Cardiac fibroblast (primary cell): ENCODE measurements at regions not wholly inside any gene's neighbourhood (a gene's known extent, or its start where the extent isn't known, plus 50 kb on each side); places are given as distances from the start of the nearest gene placed in this dataset.

ENCODE experiments used
- DNase-seq, 2 donors: peaks; one replicate each; pipeline versions ENCODE4 v3.0.0 to v3.0.0-alpha.2; 2010; ENCODE audit warnings: low read depth in 2 of 2
- H3K4me3 ChIP-seq, 2 donors: replicated peaks in 1 of 2; 1 replicate in 1 of 2; 2 replicates in 1 of 2; pipeline ENCODE4 v1.5.1; 2011; ENCODE audit warnings: low read depth in 2 of 2, low read length in 2 of 2, mild to moderate bottlenecking in 2 of 2, moderate library complexity in 1 of 2
- CTCF ChIP-seq: IDR thresholded peaks from one replicate; pipeline ENCODE4 v1.5.1; 2011; ENCODE audit warnings: low read depth, mild to moderate bottlenecking, low read length, inconsistent platforms

- H3K4me3 ChIP-seq = no peak overlapping the region
- DNase-seq = no peak
- TF ChIP-seq CTCF = no peak
Measured at GRCh38 chr3:40718681-40719080, 193.9 kb downstream of the ZNF621 start.

DNA sequence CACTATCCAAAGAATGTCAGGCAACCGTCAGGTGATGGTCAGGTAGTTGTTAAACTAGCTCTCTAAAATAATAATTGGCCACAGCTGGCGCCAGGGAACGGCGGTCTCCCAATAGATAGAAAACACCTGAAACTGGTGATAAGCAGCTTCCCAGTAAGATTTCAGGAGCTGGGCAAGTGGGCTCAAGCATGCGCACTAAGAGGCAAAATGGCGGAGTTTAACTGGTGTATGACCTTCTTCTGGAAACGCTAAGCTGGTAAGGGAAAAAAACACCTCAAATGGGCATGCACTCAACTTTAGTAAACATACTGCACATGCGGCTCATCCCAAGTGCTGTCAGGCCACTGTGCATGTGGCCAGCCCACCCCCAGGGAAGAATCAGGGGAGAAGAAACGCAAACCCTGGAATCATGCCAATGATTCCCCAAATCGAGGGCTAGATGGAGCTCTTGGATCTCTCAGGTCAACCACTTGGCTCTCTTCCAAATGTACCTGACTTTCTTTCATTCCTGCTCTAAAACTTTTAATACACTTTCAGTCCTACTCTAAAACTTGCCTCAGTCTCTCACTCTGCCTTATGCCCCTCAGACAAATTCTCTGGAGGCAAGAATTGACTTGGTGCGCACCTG, 195.0 kb downstream of the ZNF621 start:
- no peak overlapping the region for H3K4me3 ChIP-seq
- peak; percentile 23 to 36 for DNase-seq
- TF ChIP-seq CTCF = no peak

GRCh38 chr3:40720341-40720740, 195.6 kb downstream of the ZNF621 start:
- no peak overlapping the region for H3K4me3 ChIP-seq
- no peak for TF ChIP-seq CTCF
- DNase-seq = no peak

DNA sequence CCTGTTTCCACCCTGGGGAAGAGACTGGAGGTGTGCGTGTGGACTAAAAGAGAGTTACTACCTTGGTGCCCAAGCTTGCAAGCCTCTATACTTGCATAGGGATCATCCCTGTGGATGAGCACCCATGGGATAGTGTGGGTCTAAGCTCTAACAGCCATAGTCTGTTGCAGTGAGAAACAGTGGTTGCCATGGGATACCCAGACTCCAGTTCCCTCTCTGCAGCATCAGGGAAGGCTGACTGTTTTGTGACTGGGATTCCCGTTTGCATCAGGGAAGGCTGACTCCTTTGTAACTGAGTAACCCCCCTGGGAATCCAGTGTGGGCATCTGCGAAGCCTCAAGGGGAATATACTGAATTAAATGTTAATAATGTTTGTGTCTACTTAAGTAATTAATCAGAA, 196.1 kb downstream of the ZNF621 start:
- H3K4me3 ChIP-seq = no peak overlapping the region
- DNase-seq = peak in 1 of 2 donors; percentile 2
- no peak for TF ChIP-seq CTCF

GRCh38 chr3:40723083-40723660, 198.4 kb downstream of the ZNF621 start:
- no peak for DNase-seq
- no peak for TF ChIP-seq CTCF
- H3K4me3 ChIP-seq = no peak overlapping the region

DNA sequence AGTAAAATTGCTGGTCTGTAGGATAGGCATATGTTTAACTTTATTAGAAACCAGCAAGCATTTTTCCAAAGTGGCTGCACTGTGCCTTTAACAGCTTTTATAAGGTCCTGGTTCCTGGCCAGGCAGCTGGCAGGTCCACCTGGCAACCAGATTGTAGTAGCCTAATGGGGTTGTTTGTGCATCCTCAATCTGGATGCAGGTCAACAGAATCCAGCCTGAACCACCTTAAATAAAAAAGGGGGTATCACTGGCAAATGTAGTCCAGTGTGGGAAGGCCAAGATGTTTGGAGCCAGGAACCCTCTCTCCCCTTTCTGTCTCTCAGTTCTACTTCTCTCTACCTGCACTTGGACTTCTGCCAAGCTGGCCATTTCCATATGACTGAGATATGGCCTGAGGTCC, 200.3 kb downstream of the ZNF621 start:
- no peak for TF ChIP-seq CTCF
- no peak for DNase-seq
- no peak overlapping the region for H3K4me3 ChIP-seq

GRCh38 chr3:40731445-40731844, 206.7 kb downstream of the ZNF621 start:
- DNase-seq = no peak
- H3K4me3 ChIP-seq = no peak overlapping the region
- TF ChIP-seq CTCF = no peak
